AG04449 (cell line): ENCODE measurements at regions not wholly inside any gene's neighbourhood (a gene's known extent, or its start where the extent isn't known, plus 50 kb on each side); places are given as distances from the start of the nearest gene placed in this dataset.

Source experiments
- CTCF ChIA-PET: fragments of 350-600 bp; formaldehyde crosslinking; extraction: SDS; loops from one replicate; lab custom pipeline; 2021; ENCODE audit warnings: antibody characterized with exemption; lab: Yijun Ruan, JAX
- POLR2A ChIA-PET: fragments of 400-600, 350-600 bp; formaldehyde crosslinking; extraction: SDS; loops from one replicate; lab custom pipeline; 2020; ENCODE audit warnings: antibody characterized with exemption, inconsistent platforms; lab: Yijun Ruan, JAX
- DNase-seq: peaks from one replicate; pipeline ENCODE4 v3.0.0-alpha.2; 2010; ENCODE audit warnings: low read depth, low spot score
- H3K4me3 ChIP-seq: 2 replicates; pipeline ENCODE4 v1.5.1; 2011; ENCODE audit warnings: low read depth, mild to moderate bottlenecking, control low read depth, low read length
- CTCF ChIP-seq: IDR thresholded peaks from one replicate; pipeline ENCODE4 v1.5.1; 2011; ENCODE audit warnings: mild to moderate bottlenecking, moderate library complexity, low read length, control low read depth, inconsistent platforms; ENCODE audit not compliant: insufficient read depth; ENCODE audit errors: missing control alignments

- H3K4me3 ChIP-seq, result no peak overlapping the region
- POLR2A ChIA-PET, result no interaction called here
- CTCF ChIA-PET, result no interaction called here
- no peak for DNase-seq
- no peak for TF ChIP-seq CTCF
Measured at GRCh38 chr13:111844222-111844671, 222.7 kb upstream of the SOX1 start.

- ChIA-PET CTCF (no interaction called here), POLR2A (no interaction called here)
- DNase-seq, result no peak
- no peak for TF ChIP-seq CTCF
- H3K4me3 ChIP-seq, result no peak overlapping the region
Measured at GRCh38 chr13:111844682-111845081, 222.3 kb upstream of the SOX1 start.

GRCh38 chr13:111845621-111846351 is 221.2 kb upstream of the SOX1 start:
- CTCF ChIA-PET, result no interaction called here
- no peak for TF ChIP-seq CTCF
- DNase-seq, result no peak
- POLR2A ChIA-PET, result no interaction called here
- no peak overlapping the region for H3K4me3 ChIP-seq

GRCh38 chr13:111846391-111847159 is 220.4 kb upstream of the SOX1 start:
- CTCF ChIA-PET, result no interaction called here
- H3K4me3 ChIP-seq, result no peak overlapping the region
- DNase-seq, result no peak
- no peak for TF ChIP-seq CTCF
- POLR2A ChIA-PET, result no interaction called here

GRCh38 chr13:111847964-111848363 is 219.0 kb upstream of the SOX1 start:
- H3K4me3 ChIP-seq, result no peak overlapping the region
- TF ChIP-seq CTCF, result no peak
- ChIA-PET POLR2A (no interaction called here), CTCF (no interaction called here)
- no peak for DNase-seq

- no peak for DNase-seq
- ChIA-PET POLR2A (no interaction called here), CTCF (no interaction called here)
- H3K4me3 ChIP-seq, result no peak overlapping the region
- no peak for TF ChIP-seq CTCF
Measured at GRCh38 chr13:111850458-111850857, 216.5 kb upstream of the SOX1 start.
